GM21367 (cell line): ENCODE measurements at regions not wholly inside any gene's neighbourhood (a gene's known extent, or its start where the extent isn't known, plus 50 kb on each side); places are given as distances from the start of the nearest gene placed in this dataset.
"Not testable (repeated sequence)": the region's sequence is repeated elsewhere in the genome, so short reads cannot be mapped to it uniquely, and the experiment has no call there.

ENCODE experiments used
- ATAC-seq: cut with Tn5 transposase; IDR thresholded peaks from one replicate; pipeline ENCODE4 v1.9.1; 2021; ENCODE audit not compliant: unreplicated experiment

DNA sequence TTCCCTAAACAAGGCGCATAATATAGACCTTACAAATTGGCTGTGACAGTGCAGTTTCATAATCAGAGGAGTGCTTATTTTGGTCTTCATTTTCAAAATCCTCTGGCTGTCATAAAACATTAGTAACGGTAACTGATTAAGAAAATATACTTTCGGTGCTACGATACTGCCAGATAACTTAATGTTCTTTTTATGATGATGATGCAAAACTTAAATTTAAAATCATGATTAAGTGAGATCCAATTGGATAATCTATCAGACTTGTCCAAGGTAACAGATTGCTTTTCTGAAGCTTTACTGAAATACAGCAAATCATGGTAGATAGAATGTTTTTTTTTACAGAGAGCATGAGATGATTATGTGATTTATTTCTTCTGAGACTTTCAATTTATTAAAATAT, 364.2 kb upstream of the CNTN3 start:
- no peak for ATAC-seq

- ATAC-seq = not testable (repeated sequence)
These were observed 370.8 kb upstream of the CNTN3 start for GRCh38 chr3:74985028-74985904.

DNA sequence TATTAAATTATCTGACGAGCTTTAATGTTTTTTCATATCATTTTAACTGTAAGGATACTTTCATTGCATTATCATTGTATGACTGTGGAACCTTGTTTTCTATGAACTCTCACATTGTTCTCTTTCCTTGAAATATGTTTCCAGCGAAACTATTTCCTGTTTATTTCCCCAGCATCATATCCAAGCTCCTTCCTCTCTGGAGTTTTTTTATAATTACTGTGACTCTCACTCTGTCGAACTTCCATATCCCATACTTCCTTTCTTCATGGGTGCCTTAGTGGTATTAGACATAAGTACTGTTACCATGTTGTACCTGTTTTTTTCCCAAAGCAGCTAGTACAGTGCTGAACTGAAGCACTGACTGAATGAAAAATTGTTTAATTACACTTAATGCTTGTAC, 373.6 kb upstream of the CNTN3 start:
- no peak for ATAC-seq

GRCh38 chr3:74992898-74993297, 378.4 kb upstream of the CNTN3 start:
- ATAC-seq = no peak

- no peak for ATAC-seq
These were observed 386.9 kb upstream of the CNTN3 start for GRCh38 chr3:75001330-75001729.

- no peak for ATAC-seq
These were observed 398.4 kb upstream of the CNTN3 start for GRCh38 chr3:75012791-75013331.

- no peak for ATAC-seq
These were observed 399.5 kb upstream of the CNTN3 start for GRCh38 chr3:75014008-75014407.

DNA sequence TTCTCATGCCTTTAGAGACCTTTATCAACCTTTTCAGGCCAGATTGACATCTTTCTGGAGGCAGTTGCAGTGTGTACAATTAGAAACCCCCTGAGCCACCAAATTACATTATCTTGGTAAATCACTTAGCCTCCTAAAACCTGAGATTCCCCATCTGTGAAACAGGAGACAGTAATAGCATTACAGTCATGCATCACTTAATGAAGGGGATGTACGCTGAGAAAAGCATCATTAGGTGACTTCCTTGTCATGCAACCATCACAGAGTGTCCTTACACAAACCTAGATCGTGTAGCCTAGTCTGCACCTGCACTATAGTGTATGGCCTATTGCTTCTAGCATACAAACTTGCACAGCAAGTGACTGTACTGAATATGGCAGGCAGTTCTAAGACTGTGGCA, 400.8 kb upstream of the CNTN3 start:
- no peak for ATAC-seq

DNA sequence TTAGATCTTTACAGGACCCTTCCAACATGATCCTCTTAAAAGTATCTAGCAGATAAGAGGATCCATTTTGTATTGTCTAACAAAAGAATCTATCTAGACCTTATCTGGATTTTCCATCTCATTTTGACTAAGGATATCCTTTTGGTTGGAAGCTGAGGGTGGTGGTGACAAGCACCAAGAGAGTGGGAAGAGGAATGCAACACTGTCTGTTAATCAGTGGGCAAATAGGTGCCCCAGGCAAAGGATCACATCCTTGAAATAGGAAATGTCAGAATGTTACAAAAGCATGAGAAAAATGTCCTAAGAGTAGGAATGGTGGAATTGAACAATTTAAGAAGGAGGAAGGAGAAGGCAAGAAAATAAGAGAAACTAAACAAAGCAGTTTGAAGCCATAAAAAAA, 420.7 kb upstream of the CNTN3 start:
- no peak for ATAC-seq

GRCh38 chr3:75042941-75043340, 428.5 kb upstream of the CNTN3 start:
- ATAC-seq = no peak

DNA sequence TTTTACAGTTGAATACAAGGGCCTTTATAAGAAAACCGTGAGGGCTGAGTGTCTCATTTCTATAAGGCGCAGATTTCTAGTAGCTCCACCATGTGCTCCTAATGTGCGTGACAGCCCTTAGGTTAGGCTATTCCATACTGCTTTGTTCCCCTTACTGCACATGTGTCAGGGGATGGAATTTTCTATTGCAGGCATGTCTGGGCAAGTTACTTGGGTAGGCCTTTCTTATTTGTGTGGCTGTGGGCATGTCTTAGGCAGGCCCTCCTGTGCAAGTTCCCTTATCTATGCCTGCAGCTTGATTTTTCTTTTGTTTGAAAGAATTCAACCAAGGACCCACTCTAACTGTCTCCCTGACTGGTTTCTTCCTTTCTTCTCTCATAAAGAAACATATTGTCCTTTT, 434.2 kb upstream of the CNTN3 start:
- ATAC-seq = no peak

DNA sequence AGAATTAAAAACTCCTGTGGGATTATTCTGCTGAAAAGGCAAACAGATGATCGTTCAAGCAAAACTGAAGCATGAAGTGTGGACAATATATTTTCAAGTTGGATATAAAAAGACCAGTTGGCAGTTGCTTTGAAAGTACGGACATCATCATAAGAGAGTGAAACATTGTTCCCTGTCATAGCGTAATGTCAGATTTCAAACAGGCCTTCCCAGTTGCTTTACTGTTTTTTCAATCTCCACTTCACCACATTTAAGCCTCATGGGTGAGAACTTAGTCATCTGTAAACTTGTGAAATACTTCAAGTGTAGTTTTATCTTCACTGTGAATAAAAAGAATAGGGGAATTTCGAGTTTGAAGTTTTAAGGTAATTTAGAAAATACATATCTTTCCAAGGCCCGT, 435.1 kb upstream of the CNTN3 start:
- no peak for ATAC-seq

GRCh38 chr3:75059120-75059519, 444.7 kb upstream of the CNTN3 start:
- ATAC-seq = no peak

- ATAC-seq = no peak
These were observed 447.3 kb upstream of the CNTN3 start for GRCh38 chr3:75061806-75062205.

DNA sequence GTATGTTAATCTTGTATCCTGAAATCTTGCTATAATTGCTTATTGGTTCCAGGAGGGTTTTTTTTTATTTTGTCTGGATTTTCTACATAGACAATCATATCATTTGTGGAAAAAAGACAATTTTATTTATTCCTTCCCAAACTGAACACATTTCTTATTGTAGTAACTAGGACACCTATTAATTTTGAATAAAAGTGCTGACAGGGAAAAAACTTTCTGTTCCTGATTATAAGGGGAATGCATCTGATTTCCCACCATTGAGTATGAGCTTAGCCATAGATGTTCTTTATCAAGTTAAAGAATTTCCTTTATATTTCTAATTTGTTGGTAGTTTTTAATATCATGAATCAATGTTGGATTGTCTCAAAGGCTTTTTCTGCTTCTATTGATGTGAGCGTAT, 460.7 kb upstream of the CNTN3 start:
- ATAC-seq = no peak

- ATAC-seq = no peak
These were observed 462.0 kb upstream of the CNTN3 start for GRCh38 chr3:75076481-75076880.

- ATAC-seq = no peak
These were observed 463.8 kb upstream of the CNTN3 start for GRCh38 chr3:75078290-75078689.

- no peak for ATAC-seq
These were observed 468.4 kb upstream of the CNTN3 start for GRCh38 chr3:75082845-75083244.

DNA sequence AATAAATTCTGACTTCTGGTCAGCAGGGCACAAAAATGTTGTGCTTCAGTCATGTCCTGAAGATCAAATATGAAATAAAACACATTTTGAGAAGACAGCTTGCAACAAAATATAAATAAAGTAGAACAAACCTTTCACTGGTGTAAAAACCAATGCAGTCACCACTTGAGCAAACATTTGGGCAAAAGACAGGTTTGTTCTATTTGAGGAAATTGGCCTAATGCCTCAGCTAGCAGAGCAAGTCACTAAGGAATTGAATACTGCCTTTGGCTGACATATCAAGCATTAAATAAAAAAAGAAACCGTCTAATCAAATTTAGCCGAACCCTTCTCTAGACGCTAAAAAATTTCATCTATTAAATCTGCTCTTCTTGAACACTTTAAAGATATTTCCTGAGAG, 475.4 kb upstream of the CNTN3 start:
- no peak for ATAC-seq

DNA sequence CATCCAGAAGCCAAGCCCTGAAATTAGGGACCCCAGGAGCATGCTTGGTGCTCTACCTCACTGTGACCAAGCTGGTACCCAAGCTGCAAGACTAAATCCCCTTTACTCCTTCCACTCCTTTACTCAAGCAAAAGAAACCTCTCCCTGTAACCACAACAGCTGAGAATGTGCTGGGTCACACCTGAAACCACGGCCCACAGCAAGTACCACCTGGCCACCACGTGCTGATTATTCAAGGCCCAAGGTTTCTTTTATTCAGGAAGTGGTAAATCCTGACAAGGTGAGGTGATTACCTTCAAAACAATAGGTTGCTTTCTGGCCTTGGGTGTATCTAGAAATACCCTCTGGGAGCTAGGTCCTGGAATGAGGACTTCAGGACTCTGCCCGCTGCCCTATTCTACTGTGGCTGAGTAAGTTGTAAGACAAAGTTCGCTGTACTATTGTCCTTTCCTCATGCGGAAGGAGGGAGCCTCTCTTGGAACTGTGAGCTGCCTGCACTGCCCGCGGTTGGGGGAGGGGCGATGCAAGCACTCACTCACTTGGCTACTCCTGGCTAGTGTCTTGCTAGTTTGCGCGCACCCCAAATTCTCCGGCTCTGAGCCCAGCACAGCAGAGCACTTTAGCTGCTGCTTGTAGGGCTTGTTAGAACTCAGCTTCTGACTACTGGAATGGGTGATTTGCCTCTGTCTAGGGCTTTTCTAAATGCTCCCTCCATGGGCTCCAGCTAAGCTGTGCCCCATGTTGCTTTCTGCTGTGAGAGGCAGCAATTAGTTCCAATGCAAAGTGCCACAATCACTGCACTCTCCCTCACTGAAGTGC, 487.1 kb upstream of the CNTN3 start:
- ATAC-seq = no peak

GRCh38 chr3:75110741-75111140, 496.3 kb upstream of the CNTN3 start:
- ATAC-seq = no peak

- no peak for ATAC-seq
These were observed 501.2 kb upstream of the CNTN3 start for GRCh38 chr3:75115695-75116094.
